HepG2 (cell line): ENCODE measurements at regions not wholly inside any gene's neighbourhood (a gene's known extent, or its start where the extent isn't known, plus 50 kb on each side); places are given as distances from the start of the nearest gene placed in this dataset.

Experiments used
- ATAC-seq: fragments of 200-7000 bp; cut with Tn5 transposase; 3 replicates; pipeline ENCODE4 v1.9.1; 2020; ENCODE audit warnings: mild to moderate bottlenecking, moderate library complexity
- BruUV-seq: library from RNA; stranded (reverse); fragments of 400-500 nt; replicated peaks from 2 replicates; lab custom pipeline; 2021; lab: Mats Ljungman, UMichigan
- CTCF ChIA-PET: fragments of 300-600 bp; formaldehyde crosslinking; extraction: SDS; loops from one replicate; lab custom pipeline; 2021; ENCODE audit warnings: low total read pairs, inconsistent platforms, low intra/inter-chr PET ratio; lab: Yijun Ruan, JAX
- POLR2A ChIA-PET: fragments of 350-600 bp; sonication (Branson Sonifier 250); formaldehyde crosslinking; loops from one replicate; lab custom pipeline; 2020; ENCODE audit warnings: antibody characterized with exemption, inconsistent platforms; lab: Yijun Ruan, JAX
- DNase-seq: peaks from one replicate; pipeline ENCODE4 v3.0.0-alpha.2; 2015; ENCODE audit warnings: low spot score
- FAIRE-seq: peaks from 3 replicates; lab custom pipeline; 2011; peaks lifted over from hg19 to GRCh38; lab: Jason Lieb, UNC
- H2AFZ ChIP-seq: one replicate; pipeline ENCODE4 v1.6.1; 2011; ENCODE audit warnings: low read length, inconsistent platforms
- H3K27ac ChIP-seq: fragments of 300-600 bp; 3 replicates; pipeline ENCODE4 v1.8.0; 2011; ENCODE audit warnings: mixed run types, mild to moderate bottlenecking, mixed read lengths, low read length, inconsistent platforms; ENCODE audit not compliant: insufficient read depth; ENCODE audit errors: extremely low read length
- H3K27me3 ChIP-seq, 2 experiments: fragments of 200-600 bp in 1 of 2; 2 replicates in 1 of 2; 3 replicates in 1 of 2; pipeline versions ENCODE4 v1.6.0 to v1.8.0; 2011; ENCODE audit warnings: low read length in 2 of 2, mild to moderate bottlenecking in 2 of 2, moderate library complexity in 2 of 2, inconsistent platforms in 1 of 2; ENCODE audit not compliant: insufficient read depth in 2 of 2, control insufficient read depth in 1 of 2
- H3K36me3 ChIP-seq, 2 experiments: fragments of 200-600 bp in 1 of 2; replicated peaks in 1 of 2; 2 replicates in 1 of 2; 3 replicates in 1 of 2; pipeline versions ENCODE4 v1.5.1 to v1.8.0; 2011; ENCODE audit warnings: low read length in 2 of 2, inconsistent platforms in 1 of 2; ENCODE audit not compliant: insufficient read depth in 2 of 2, control insufficient read depth in 1 of 2
- H3K4me1 ChIP-seq: 2 replicates; pipeline ENCODE4 v1.5.1; 2012; ENCODE audit warnings: low read length, inconsistent platforms; ENCODE audit not compliant: insufficient read depth
- H3K4me2 ChIP-seq: 2 replicates; pipeline ENCODE4 v1.6.0; 2011; ENCODE audit warnings: low read depth, low read length, inconsistent platforms
- H3K4me3 ChIP-seq, 3 experiments: fragments of 200-600 bp in 1 of 3; sonication (generic), shearing (Covaris generic) in 1 of 3; replicated peaks in 1 of 3; 2 replicates each; pipeline ENCODE4 v1.5.1; 2011 to 2016; ENCODE audit warnings: low read length in 3 of 3, inconsistent platforms in 2 of 3, low read depth in 2 of 3, mild to moderate bottlenecking in 2 of 3, control low read depth in 1 of 3, mixed read lengths in 1 of 3; ENCODE audit not compliant: insufficient read depth in 1 of 3
- H3K79me2 ChIP-seq: one replicate; pipeline ENCODE4 v1.6.1; 2011; ENCODE audit warnings: low read length, inconsistent platforms; ENCODE audit not compliant: insufficient read depth
- H3K9ac ChIP-seq: 2 replicates; pipeline ENCODE4 v1.6.0; 2011; ENCODE audit warnings: mild to moderate bottlenecking, low read depth, low read length, inconsistent platforms; ENCODE audit not compliant: insufficient read depth
- H3K9me3 ChIP-seq: 2 replicates; pipeline ENCODE4 v1.5.1; 2012; ENCODE audit warnings: mild to moderate bottlenecking, low read length
- H4K20me1 ChIP-seq: 2 replicates; pipeline ENCODE4 v1.6.0; 2011; ENCODE audit warnings: inconsistent platforms, mild to moderate bottlenecking, low read length, moderate library complexity; ENCODE audit not compliant: insufficient read depth
- ELF1 ChIP-seq: sonication (generic); formaldehyde crosslinking; IDR thresholded peaks from 2 replicates; pipeline ENCODE4 v1.4.0; 2020; ENCODE audit warnings: missing genetic modification reagents
- GTF3A ChIP-seq: sonication (generic); formaldehyde crosslinking; conservative IDR thresholded peaks from 2 replicates; pipeline ENCODE4 v1.4.0; 2020; ENCODE audit warnings: mild to moderate bottlenecking, missing genetic modification reagents
- MIXL1 ChIP-seq: IDR thresholded peaks from 2 replicates; pipeline ENCODE4 v1.6.1; 2016
- ZNF652 ChIP-seq: IDR thresholded peaks from 2 replicates; pipeline ENCODE4 v1.6.1; 2016; ENCODE audit warnings: low read depth, borderline replicate concordance
- ZNF678 ChIP-seq: sonication (generic); formaldehyde crosslinking; IDR thresholded peaks from 2 replicates; pipeline ENCODE4 v1.4.0; 2020; ENCODE audit warnings: mild to moderate bottlenecking, missing genetic modification reagents
- WGBS: methylation state at CpG from one replicate; pipeline ENCODE4 v1.1.6; 2017; ENCODE audit warnings: low lambda C conversion rate; 5-methylcytosine and 5-hydroxymethylcytosine counted together
- in situ Hi-C: cut with HindIII; loops from 2 replicates; pipeline ENCODE4 v1.10.0; 2017; ENCODE audit warnings: low pct_unique_long_range_greater_than_20kb; ENCODE audit not compliant: extremely low pct_ligation_motif_present
- intact Hi-C: fragments of 100-400 bp; cut with micrococcal nuclease; formaldehyde crosslinking; loops from one replicate; pipeline ENCODE4 v1.10.0; 2022; ENCODE audit not compliant: unreplicated experiment
- TF ChIP-seq, protein P1 (sequence below): sonication (generic); formaldehyde crosslinking; IDR thresholded peaks from 2 replicates; pipeline ENCODE4 v1.5.0; 2020; ENCODE audit warnings: missing genetic modification reagents
- TF ChIP-seq, protein P2 (sequence below): IDR thresholded peaks from 2 replicates; pipeline ENCODE4 v1.4.0; 2020; ENCODE audit warnings: mild to moderate bottlenecking, missing genetic modification reagents
- TF ChIP-seq, protein P3 (sequence below): sonication (generic); formaldehyde crosslinking; IDR thresholded peaks from 2 replicates; pipeline ENCODE4 v1.4.0; 2020; ENCODE audit warnings: mild to moderate bottlenecking, missing genetic modification reagents

DNA sequence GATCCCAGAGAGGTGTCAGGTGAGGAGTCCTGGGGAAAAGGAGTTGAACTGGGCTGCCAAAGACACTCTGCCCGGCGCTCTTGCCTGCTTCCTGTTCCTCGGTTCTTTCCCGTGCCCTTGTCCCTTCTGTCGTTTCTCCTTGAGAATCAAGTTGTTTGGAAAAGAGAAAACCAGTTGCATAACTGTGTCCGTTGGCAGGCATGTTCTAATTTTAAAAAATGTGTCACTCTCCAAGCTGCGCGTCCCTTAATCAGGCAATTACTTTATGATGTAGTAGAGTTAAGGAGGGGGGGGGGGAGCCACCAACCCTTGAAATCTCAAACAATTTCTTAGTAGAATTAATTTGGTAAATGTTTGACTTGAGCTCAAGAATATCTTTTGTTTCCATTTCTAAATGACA lies 105.9 kb upstream of the IGSF21 start:
- TF ChIP-seq, protein P1, sequence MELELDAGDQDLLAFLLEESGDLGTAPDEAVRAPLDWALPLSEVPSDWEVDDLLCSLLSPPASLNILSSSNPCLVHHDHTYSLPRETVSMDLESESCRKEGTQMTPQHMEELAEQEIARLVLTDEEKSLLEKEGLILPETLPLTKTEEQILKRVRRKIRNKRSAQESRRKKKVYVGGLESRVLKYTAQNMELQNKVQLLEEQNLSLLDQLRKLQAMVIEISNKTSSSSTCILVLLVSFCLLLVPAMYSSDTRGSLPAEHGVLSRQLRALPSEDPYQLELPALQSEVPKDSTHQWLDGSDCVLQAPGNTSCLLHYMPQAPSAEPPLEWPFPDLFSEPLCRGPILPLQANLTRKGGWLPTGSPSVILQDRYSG (CRISPR knock-in tag), result no peak
- TF ChIP-seq, protein P2, sequence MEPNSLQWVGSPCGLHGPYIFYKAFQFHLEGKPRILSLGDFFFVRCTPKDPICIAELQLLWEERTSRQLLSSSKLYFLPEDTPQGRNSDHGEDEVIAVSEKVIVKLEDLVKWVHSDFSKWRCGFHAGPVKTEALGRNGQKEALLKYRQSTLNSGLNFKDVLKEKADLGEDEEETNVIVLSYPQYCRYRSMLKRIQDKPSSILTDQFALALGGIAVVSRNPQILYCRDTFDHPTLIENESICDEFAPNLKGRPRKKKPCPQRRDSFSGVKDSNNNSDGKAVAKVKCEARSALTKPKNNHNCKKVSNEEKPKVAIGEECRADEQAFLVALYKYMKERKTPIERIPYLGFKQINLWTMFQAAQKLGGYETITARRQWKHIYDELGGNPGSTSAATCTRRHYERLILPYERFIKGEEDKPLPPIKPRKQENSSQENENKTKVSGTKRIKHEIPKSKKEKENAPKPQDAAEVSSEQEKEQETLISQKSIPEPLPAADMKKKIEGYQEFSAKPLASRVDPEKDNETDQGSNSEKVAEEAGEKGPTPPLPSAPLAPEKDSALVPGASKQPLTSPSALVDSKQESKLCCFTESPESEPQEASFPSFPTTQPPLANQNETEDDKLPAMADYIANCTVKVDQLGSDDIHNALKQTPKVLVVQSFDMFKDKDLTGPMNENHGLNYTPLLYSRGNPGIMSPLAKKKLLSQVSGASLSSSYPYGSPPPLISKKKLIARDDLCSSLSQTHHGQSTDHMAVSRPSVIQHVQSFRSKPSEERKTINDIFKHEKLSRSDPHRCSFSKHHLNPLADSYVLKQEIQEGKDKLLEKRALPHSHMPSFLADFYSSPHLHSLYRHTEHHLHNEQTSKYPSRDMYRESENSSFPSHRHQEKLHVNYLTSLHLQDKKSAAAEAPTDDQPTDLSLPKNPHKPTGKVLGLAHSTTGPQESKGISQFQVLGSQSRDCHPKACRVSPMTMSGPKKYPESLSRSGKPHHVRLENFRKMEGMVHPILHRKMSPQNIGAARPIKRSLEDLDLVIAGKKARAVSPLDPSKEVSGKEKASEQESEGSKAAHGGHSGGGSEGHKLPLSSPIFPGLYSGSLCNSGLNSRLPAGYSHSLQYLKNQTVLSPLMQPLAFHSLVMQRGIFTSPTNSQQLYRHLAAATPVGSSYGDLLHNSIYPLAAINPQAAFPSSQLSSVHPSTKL (CRISPR knock-in tag), result no peak
- TF ChIP-seq ELF1 (CRISPR knock-in tag) (no peak), ZNF652 (CRISPR knock-in tag) (no peak), GTF3A (no peak), MIXL1 (CRISPR knock-in tag) (no peak), ZNF678 (CRISPR knock-in tag) (no peak)
- TF ChIP-seq, protein P3, sequence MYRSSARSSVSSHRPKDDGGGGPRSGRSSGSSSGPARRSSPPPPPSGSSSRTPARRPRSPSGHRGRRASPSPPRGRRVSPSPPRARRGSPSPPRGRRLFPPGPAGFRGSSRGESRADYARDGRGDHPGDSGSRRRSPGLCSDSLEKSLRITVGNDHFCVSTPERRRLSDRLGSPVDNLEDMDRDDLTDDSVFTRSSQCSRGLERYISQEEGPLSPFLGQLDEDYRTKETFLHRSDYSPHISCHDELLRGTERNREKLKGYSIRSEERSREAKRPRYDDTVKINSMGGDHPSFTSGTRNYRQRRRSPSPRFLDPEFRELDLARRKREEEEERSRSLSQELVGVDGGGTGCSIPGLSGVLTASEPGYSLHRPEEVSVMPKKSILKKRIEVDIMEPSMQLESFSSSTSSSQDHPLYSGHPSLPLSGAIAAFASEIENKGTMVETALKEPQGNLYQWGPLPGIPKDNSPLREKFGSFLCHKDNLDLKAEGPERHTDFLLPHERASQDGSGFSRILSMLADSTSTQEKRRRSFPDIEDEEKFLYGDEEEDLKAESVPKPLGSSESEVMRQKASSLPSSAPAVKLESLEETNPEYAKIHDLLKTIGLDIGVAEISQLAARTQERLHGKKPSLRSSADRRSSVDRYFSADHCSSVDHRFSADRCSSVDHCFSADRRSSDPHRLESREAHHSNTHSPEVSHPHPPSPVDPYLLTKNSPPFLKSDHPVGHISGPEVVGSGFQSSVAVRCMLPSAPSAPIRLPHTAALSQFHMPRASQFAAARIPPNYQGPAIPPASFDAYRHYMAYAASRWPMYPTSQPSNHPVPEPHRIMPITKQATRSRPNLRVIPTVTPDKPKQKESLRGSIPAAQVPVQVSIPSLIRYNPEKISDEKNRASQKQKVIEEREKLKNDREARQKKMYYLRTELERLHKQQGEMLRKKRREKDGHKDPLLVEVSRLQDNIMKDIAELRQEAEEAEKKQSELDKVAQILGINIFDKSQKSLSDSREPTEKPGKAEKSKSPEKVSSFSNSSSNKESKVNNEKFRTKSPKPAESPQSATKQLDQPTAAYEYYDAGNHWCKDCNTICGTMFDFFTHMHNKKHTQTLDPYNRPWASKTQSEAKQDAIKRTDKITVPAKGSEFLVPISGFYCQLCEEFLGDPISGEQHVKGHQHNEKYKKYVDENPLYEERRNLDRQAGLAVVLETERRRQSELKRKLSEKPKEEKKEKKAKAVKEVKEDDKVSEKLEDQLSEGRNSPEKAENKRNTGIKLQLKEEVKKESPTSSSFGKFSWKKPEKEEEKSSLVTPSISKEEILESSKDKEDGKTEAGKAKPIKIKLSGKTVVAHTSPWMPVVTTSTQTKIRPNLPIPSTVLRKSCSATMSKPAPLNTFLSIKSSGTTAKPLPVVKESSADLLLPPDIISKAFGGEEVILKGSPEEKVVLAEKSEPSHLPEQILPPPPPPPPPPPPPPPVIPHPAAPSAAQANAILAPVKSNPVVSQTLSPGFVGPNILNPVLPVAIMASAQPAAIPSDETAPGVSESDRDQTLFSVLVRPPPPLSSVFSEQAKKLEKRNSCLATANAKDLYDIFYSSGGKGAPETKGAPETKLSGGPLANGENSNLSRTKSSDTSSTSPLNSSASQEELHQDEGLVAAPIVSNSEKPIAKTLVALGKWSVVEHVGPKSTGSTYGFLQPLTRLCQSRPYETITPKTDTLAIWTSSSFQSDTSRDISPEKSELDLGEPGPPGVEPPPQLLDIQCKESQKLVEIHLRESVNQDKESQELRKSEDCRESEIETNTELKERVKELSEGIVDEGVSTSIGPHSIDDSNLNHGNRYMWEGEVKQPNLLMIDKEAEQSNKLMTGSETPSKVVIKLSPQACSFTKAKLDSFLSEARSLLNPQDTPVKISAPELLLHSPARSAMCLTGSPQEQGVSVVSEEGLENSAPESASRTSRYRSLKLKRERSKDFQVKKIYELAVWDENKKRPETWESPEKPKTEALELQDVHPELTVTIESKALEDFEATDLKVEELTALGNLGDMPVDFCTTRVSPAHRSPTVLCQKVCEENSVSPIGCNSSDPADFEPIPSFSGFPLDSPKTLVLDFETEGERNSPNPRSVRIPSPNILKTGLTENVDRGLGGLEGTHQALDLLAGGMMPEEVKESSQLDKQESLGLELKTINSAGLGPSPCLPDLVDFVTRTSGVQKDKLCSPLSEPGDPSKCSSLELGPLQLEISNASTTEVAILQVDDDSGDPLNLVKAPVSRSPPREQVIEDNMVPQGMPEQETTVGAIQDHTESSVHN (CRISPR knock-in tag), result no peak
- TF ChIP-seq, all 625 proteins: peak for 0
- in situ Hi-C loops, result no loop called here
- no peaks in the 10 kb centered on the region for H3K9me3 ChIP-seq
- H3K27ac ChIP-seq, result no peak overlapping the region
- DNase-seq, result no peak
- ChIA-PET POLR2A (no interaction called here), CTCF (no interaction called here)
- no peak overlapping the region for H3K9ac ChIP-seq
- H4K20me1 ChIP-seq, result no peaks in the 10 kb centered on the region
- no peak overlapping the region for H3K4me3 ChIP-seq
- H2AFZ ChIP-seq, result no peak overlapping the region
- no peak for ATAC-seq
- peaks cover 0 to 11% of the 10 kb centered on the region in 2 experiments; a peak in 2 of 5 replicates for H3K27me3 ChIP-seq
- BruUV-seq, result no TSS peak
- no peak overlapping the region for H3K4me2 ChIP-seq
- intact Hi-C loops, result no loop called here
- 41% methylated on average over 8 of the region's 8 CpGs for WGBS
- H3K79me2 ChIP-seq, result no peaks in the 10 kb centered on the region
- H3K4me1 ChIP-seq, result no peaks in the 10 kb centered on the region
- H3K36me3 ChIP-seq, result no peaks in the 10 kb centered on the region
- FAIRE-seq, result no peak
